ENCODE measurements at regions not wholly inside any gene's neighbourhood (a gene's known extent, or its start where the extent isn't known, plus 50 kb on each side); places are given as distances from the start of the nearest gene placed in this dataset.
"Not testable (repeated sequence)": the region's sequence is repeated elsewhere in the genome, so short reads cannot be mapped to it uniquely, and the experiment has no call there.

- Histone ChIP-seq H3K9me3 (ENCODE audit: insufficient read depth, low read length) (peaks cover 19% of the 10 kb centered on the region; the same call in 1 of the 2 replicates), H3K4me3 (ENCODE audit: insufficient read length, low read depth) (no peak overlapping the region), H3K36me3 (ENCODE audit: insufficient read depth, insufficient read length, low read length) (no peaks in the 10 kb centered on the region), H3K4me1 (ENCODE audit: insufficient read depth, insufficient read length) (no peaks in the 10 kb centered on the region), H3K27me3 (ENCODE audit: insufficient read depth, insufficient read length) (no peaks in the 10 kb centered on the region), H3K9ac (ENCODE audit: insufficient read length, low read depth) (no peak overlapping the region)
- DNase-seq (ENCODE audit: low read depth, low spot score) = no peak
- no peak for TF ChIP-seq YY1 (IDR thresholded peaks at IDR 0.05; ENCODE audit: insufficient read depth, insufficient read length)
- no peak for TF ChIP-seq ZNF274 (IDR thresholded peaks at IDR 0.05; ENCODE audit: low read depth, low read length)
These were observed 123.5 kb downstream of the MAP3K7 start for GRCh38 chr6:90463359-90463758.

- Histone ChIP-seq H3K4me1 (ENCODE audit: insufficient read depth, insufficient read length) (no peaks in the 10 kb centered on the region), H3K36me3 (ENCODE audit: insufficient read depth, insufficient read length, low read length) (no peaks in the 10 kb centered on the region), H3K9me3 (ENCODE audit: insufficient read depth, low read length) (peaks cover 19% of the 10 kb centered on the region; the same call in 1 of the 2 replicates), H3K4me3 (ENCODE audit: insufficient read length, low read depth) (no peak overlapping the region), H3K9ac (ENCODE audit: insufficient read length, low read depth) (no peak overlapping the region), H3K27me3 (ENCODE audit: insufficient read depth, insufficient read length) (no peaks in the 10 kb centered on the region)
- TF ChIP-seq ZNF274 (IDR thresholded peaks at IDR 0.05; ENCODE audit: low read depth, low read length) (no peak), SUZ12 (IDR thresholded peaks at IDR 0.05; ENCODE audit: extremely low read depth, insufficient read depth, insufficient read length) (no peak), YY1 (IDR thresholded peaks at IDR 0.05; ENCODE audit: insufficient read depth, insufficient read length) (no peak)
- DNase-seq (ENCODE audit: low read depth, low spot score) = no peak
These were observed 124.8 kb downstream of the MAP3K7 start for GRCh38 chr6:90462102-90462501.

- no peaks in the 10 kb centered on the region for H3K4me1 ChIP-seq (ENCODE audit: insufficient read depth, insufficient read length)
- TF ChIP-seq SUZ12 (IDR thresholded peaks at IDR 0.05; ENCODE audit: extremely low read depth, insufficient read depth, insufficient read length) (no peak), ZNF274 (IDR thresholded peaks at IDR 0.05; ENCODE audit: low read depth, low read length) (no peak), YY1 (IDR thresholded peaks at IDR 0.05; ENCODE audit: insufficient read depth, insufficient read length) (no peak)
- no peak overlapping the region for H3K4me3 ChIP-seq (ENCODE audit: insufficient read length, low read depth)
- no peak overlapping the region for H3K9ac ChIP-seq (ENCODE audit: insufficient read length, low read depth)
- H3K36me3 ChIP-seq (ENCODE audit: insufficient read depth, insufficient read length, low read length) = no peaks in the 10 kb centered on the region
- no peaks in the 10 kb centered on the region for H3K27me3 ChIP-seq (ENCODE audit: insufficient read depth, insufficient read length)
- no peak for DNase-seq (ENCODE audit: low read depth, low spot score)
- H3K9me3 ChIP-seq (ENCODE audit: insufficient read depth, low read length) = peaks cover 19% of the 10 kb centered on the region; the same call in 1 of the 2 replicates
These were observed 125.5 kb downstream of the MAP3K7 start for GRCh38 chr6:90461383-90461782.

GRCh38 chr6:90460051-90460450, 126.8 kb downstream of the MAP3K7 start:
- no peaks in the 10 kb centered on the region for H3K36me3 ChIP-seq (ENCODE audit: insufficient read depth, insufficient read length, low read length)
- no peak overlapping the region for H3K4me3 ChIP-seq (ENCODE audit: insufficient read length, low read depth)
- no peaks in the 10 kb centered on the region for H3K27me3 ChIP-seq (ENCODE audit: insufficient read depth, insufficient read length)
- H3K4me1 ChIP-seq (ENCODE audit: insufficient read depth, insufficient read length) = no peaks in the 10 kb centered on the region
- no peak for TF ChIP-seq YY1 (IDR thresholded peaks at IDR 0.05; ENCODE audit: insufficient read depth, insufficient read length)
- no peak overlapping the region for H3K9ac ChIP-seq (ENCODE audit: insufficient read length, low read depth)
- H3K9me3 ChIP-seq (ENCODE audit: insufficient read depth, low read length) = peaks cover 19% of the 10 kb centered on the region; the same call in 1 of the 2 replicates
- DNase-seq (ENCODE audit: low read depth, low spot score) = no peak

GRCh38 chr6:90459225-90459758, 127.6 kb downstream of the MAP3K7 start:
- Histone ChIP-seq H3K27me3 (ENCODE audit: insufficient read depth, insufficient read length) (no peaks in the 10 kb centered on the region), H3K9me3 (ENCODE audit: insufficient read depth, low read length) (peaks cover 19% of the 10 kb centered on the region; the same call in 1 of the 2 replicates), H3K4me3 (ENCODE audit: insufficient read length, low read depth) (no peak overlapping the region), H3K36me3 (ENCODE audit: insufficient read depth, insufficient read length, low read length) (no peaks in the 10 kb centered on the region), H3K4me1 (ENCODE audit: insufficient read depth, insufficient read length) (no peaks in the 10 kb centered on the region), H3K9ac (ENCODE audit: insufficient read length, low read depth) (no peak overlapping the region)
- TF ChIP-seq YY1 (IDR thresholded peaks at IDR 0.05; ENCODE audit: insufficient read depth, insufficient read length) = no peak
- TF ChIP-seq ZNF274 (IDR thresholded peaks at IDR 0.05; ENCODE audit: low read depth, low read length) = no peak
- TF ChIP-seq SUZ12 (IDR thresholded peaks at IDR 0.05; ENCODE audit: extremely low read depth, insufficient read depth, insufficient read length) = no peak
- DNase-seq (ENCODE audit: low read depth, low spot score) = no peak

GRCh38 chr6:90458353-90459224, 128.3 kb downstream of the MAP3K7 start:
- H3K9me3 ChIP-seq (ENCODE audit: insufficient read depth, low read length) = peaks cover 19% of the 10 kb centered on the region; the same call in 1 of the 2 replicates
- no peaks in the 10 kb centered on the region for H3K4me1 ChIP-seq (ENCODE audit: insufficient read depth, insufficient read length)
- TF ChIP-seq YY1 (IDR thresholded peaks at IDR 0.05; ENCODE audit: insufficient read depth, insufficient read length) = no peak
- no peak for TF ChIP-seq SUZ12 (IDR thresholded peaks at IDR 0.05; ENCODE audit: extremely low read depth, insufficient read depth, insufficient read length)
- no peak for TF ChIP-seq ZNF274 (IDR thresholded peaks at IDR 0.05; ENCODE audit: low read depth, low read length)
- H3K4me3 ChIP-seq (ENCODE audit: insufficient read length, low read depth) = no peak overlapping the region
- H3K36me3 ChIP-seq (ENCODE audit: insufficient read depth, insufficient read length, low read length) = no peaks in the 10 kb centered on the region
- H3K27me3 ChIP-seq (ENCODE audit: insufficient read depth, insufficient read length) = no peaks in the 10 kb centered on the region
- H3K9ac ChIP-seq (ENCODE audit: insufficient read length, low read depth) = no peak overlapping the region
- no peak for DNase-seq (ENCODE audit: low read depth, low spot score)

GRCh38 chr6:90457867-90458259, 129.0 kb downstream of the MAP3K7 start:
- H3K4me3 ChIP-seq (ENCODE audit: insufficient read length, low read depth) = no peak overlapping the region
- H3K4me1 ChIP-seq (ENCODE audit: insufficient read depth, insufficient read length) = no peaks in the 10 kb centered on the region
- H3K36me3 ChIP-seq (ENCODE audit: insufficient read depth, insufficient read length, low read length) = no peaks in the 10 kb centered on the region
- H3K27me3 ChIP-seq (ENCODE audit: insufficient read depth, insufficient read length) = no peaks in the 10 kb centered on the region
- no peak for DNase-seq (ENCODE audit: low read depth, low spot score)
- no peak overlapping the region for H3K9ac ChIP-seq (ENCODE audit: insufficient read length, low read depth)
- H3K9me3 ChIP-seq (ENCODE audit: insufficient read depth, low read length) = peaks cover 19% of the 10 kb centered on the region; the same call in 1 of the 2 replicates
- TF ChIP-seq SUZ12 (IDR thresholded peaks at IDR 0.05; ENCODE audit: extremely low read depth, insufficient read depth, insufficient read length) (no peak), ZNF274 (IDR thresholded peaks at IDR 0.05; ENCODE audit: low read depth, low read length) (no peak), YY1 (IDR thresholded peaks at IDR 0.05; ENCODE audit: insufficient read depth, insufficient read length) (no peak)

GRCh38 chr6:90456997-90457866, 129.6 kb downstream of the MAP3K7 start:
- not testable (repeated sequence) for H3K4me3 ChIP-seq (ENCODE audit: insufficient read length, low read depth); H3K9ac ChIP-seq (ENCODE audit: insufficient read length, low read depth); H3K27me3 ChIP-seq (ENCODE audit: insufficient read depth, insufficient read length); DNase-seq (ENCODE audit: low read depth, low spot score); H3K4me1 ChIP-seq (ENCODE audit: insufficient read depth, insufficient read length); H3K36me3 ChIP-seq (ENCODE audit: insufficient read depth, insufficient read length, low read length)
- H3K9me3 ChIP-seq (ENCODE audit: insufficient read depth, low read length) = peaks cover 19% of the 10 kb centered on the region; the same call in 1 of the 2 replicates
